Common myeloid progenitor, CD34-positive (primary cell): ENCODE measurements at regions not wholly inside any gene's neighbourhood (a gene's known extent, or its start where the extent isn't known, plus 50 kb on each side); places are given as distances from the start of the nearest gene placed in this dataset.

Experiments used
- CTCF ChIA-PET: fragments of 350-600 bp; sonication (Branson Sonifier 250); formaldehyde crosslinking; loops from one replicate; lab custom pipeline; 2021; ENCODE audit warnings: antibody characterized with exemption; lab: Charles Lee
- POLR2A ChIA-PET: fragments of 350-600 bp; sonication (Branson Sonifier 250); formaldehyde crosslinking; loops from one replicate; lab custom pipeline; 2021; ENCODE audit warnings: antibody characterized with exemption; lab: Charles Lee
- DNase-seq, 3 donors: peaks; one replicate each; pipeline versions ENCODE4 v3.0.0 to v3.0.0-alpha.2; 2013
- H3K27ac ChIP-seq, 2 experiments: 1 replicate in 1 of 2; 2 replicates in 1 of 2; pipeline ENCODE4 v1.7.0; 2013; ENCODE audit warnings: inconsistent platforms in 2 of 2, low read length in 2 of 2, mild to moderate bottlenecking in 2 of 2, low read depth in 1 of 2, moderate library complexity in 1 of 2; ENCODE audit not compliant: severe bottlenecking in 2 of 2, insufficient read depth in 1 of 2, poor library complexity in 1 of 2
- H3K27me3 ChIP-seq, 5 experiments: replicated peaks in 2 of 5; 1 replicate in 3 of 5; 2 replicates in 2 of 5; pipeline versions ENCODE4 v1.6.1 to v1.7.0; 2013; ENCODE audit warnings: low read length in 4 of 5, mild to moderate bottlenecking in 2 of 5, moderate library complexity in 2 of 5, inconsistent platforms in 1 of 5; ENCODE audit not compliant: insufficient read depth in 5 of 5, control insufficient read depth in 4 of 5
- H3K36me3 ChIP-seq, 4 experiments: 1 replicate in 2 of 4; 2 replicates in 2 of 4; pipeline versions ENCODE4 v1.6.1 to v1.7.0; 2013; ENCODE audit warnings: low read length in 3 of 4, control low read depth in 1 of 4, mild to moderate bottlenecking in 1 of 4; ENCODE audit not compliant: control insufficient read depth in 4 of 4, insufficient read depth in 4 of 4
- H3K4me1 ChIP-seq, 4 experiments: 1 replicate in 3 of 4; 2 replicates in 1 of 4; pipeline versions ENCODE4 v1.6.1 to v1.7.1; 2013; ENCODE audit warnings: low read length in 3 of 4, mild to moderate bottlenecking in 3 of 4, control low read depth in 1 of 4, inconsistent platforms in 1 of 4, moderate library complexity in 1 of 4; ENCODE audit not compliant: control insufficient read depth in 4 of 4, insufficient read depth in 4 of 4; ENCODE audit errors: control extremely low read depth in 1 of 4
- H3K4me3 ChIP-seq, 7 experiments: 1 replicate in 4 of 7; 2 replicates in 3 of 7; pipeline versions ENCODE4 v1.5.1 to v1.7.0; 2013; ENCODE audit warnings: mild to moderate bottlenecking in 7 of 7, low read length in 6 of 7, moderate library complexity in 6 of 7, inconsistent platforms in 2 of 7, low read depth in 2 of 7, control low read depth in 1 of 7; ENCODE audit not compliant: insufficient read depth in 4 of 7, control insufficient read depth in 1 of 7; ENCODE audit errors: extremely low read depth in 1 of 7
- H3K9me3 ChIP-seq, 5 experiments: 1 replicate in 4 of 5; 2 replicates in 1 of 5; pipeline versions ENCODE4 v1.6.1 to v1.7.1; 2013; ENCODE audit warnings: low read length in 4 of 5, mild to moderate bottlenecking in 2 of 5, inconsistent platforms in 1 of 5, low read depth in 1 of 5, moderate library complexity in 1 of 5; ENCODE audit not compliant: control insufficient read depth in 4 of 5, insufficient read depth in 2 of 5; ENCODE audit errors: control extremely low read depth in 1 of 5
- WGBS: methylation state at CpG from one replicate; pipeline ENCODE4 v1.1.5; 2013; ENCODE audit not compliant: insufficient coverage; 5-methylcytosine and 5-hydroxymethylcytosine counted together

GRCh38 chr2:56933976-56934375, 750.2 kb downstream of the CCDC85A start:
- ChIA-PET POLR2A (no interaction called here), CTCF (no interaction called here)
- Histone ChIP-seq H3K4me1 (no peaks in the 10 kb centered on the region), H3K27ac (no peak overlapping the region), H3K4me3 (no peak overlapping the region), H3K36me3 (no peaks in the 10 kb centered on the region), H3K27me3 (no peaks in the 10 kb centered on the region), H3K9me3 (no peaks in the 10 kb centered on the region)
- no peak for DNase-seq
- no CpG with 5 or more reads among the region's 2 CpGs for WGBS

- CTCF ChIA-PET = no interaction called here
Observed at GRCh38 chr2:56934866-56935265, 751.1 kb downstream of the CCDC85A start.

GRCh38 chr2:56940054-56940453, 756.3 kb downstream of the CCDC85A start:
- H3K36me3 ChIP-seq = no peaks in the 10 kb centered on the region
- DNase-seq = no peak
- H3K4me3 ChIP-seq = no peak overlapping the region
- H3K4me1 ChIP-seq = no peaks in the 10 kb centered on the region
- no peak overlapping the region for H3K27ac ChIP-seq
- ChIA-PET POLR2A (no interaction called here), CTCF (no interaction called here)
- H3K27me3 ChIP-seq = no peaks in the 10 kb centered on the region
- no peaks in the 10 kb centered on the region for H3K9me3 ChIP-seq

More at GRCh38 chr2:56934866-56935265, 751.1 kb downstream of the CCDC85A start:
- H3K4me1 ChIP-seq = no peaks in the 10 kb centered on the region
- H3K36me3 ChIP-seq = no peaks in the 10 kb centered on the region
- no peaks in the 10 kb centered on the region for H3K27me3 ChIP-seq
- no peaks in the 10 kb centered on the region for H3K9me3 ChIP-seq
- no CpG with 5 or more reads among the region's 1 CpG for WGBS
- no peak overlapping the region for H3K27ac ChIP-seq
- H3K4me3 ChIP-seq = no peak overlapping the region
- POLR2A ChIA-PET = no interaction called here
- DNase-seq = no peak

GRCh38 chr2:56952871-56953270, 769.1 kb downstream of the CCDC85A start:
- DNase-seq = no peak
- Histone ChIP-seq H3K27ac (no peak overlapping the region), H3K36me3 (no peaks in the 10 kb centered on the region), H3K4me3 (no peak overlapping the region), H3K4me1 (no peaks in the 10 kb centered on the region), H3K27me3 (no peaks in the 10 kb centered on the region), H3K9me3 (peaks cover 0 to 6% (median 0%) of the 10 kb centered on the region in 5 experiments)
- WGBS = 100% methylated on average over 1 of the region's 2 CpGs
- ChIA-PET POLR2A (no interaction called here), CTCF (no interaction called here)

- ChIA-PET POLR2A (no interaction called here), CTCF (no interaction called here)
- 100% methylated on average over 1 of the region's 1 CpG for WGBS
- no peak overlapping the region for H3K4me3 ChIP-seq
- H3K4me1 ChIP-seq = no peaks in the 10 kb centered on the region
- no peak for DNase-seq
- H3K27ac ChIP-seq = no peak overlapping the region
- H3K36me3 ChIP-seq = no peaks in the 10 kb centered on the region
- H3K9me3 ChIP-seq = peaks cover 0 to 1% (median 0%) of the 10 kb centered on the region in 5 experiments
- H3K27me3 ChIP-seq = no peaks in the 10 kb centered on the region
Observed at GRCh38 chr2:56960581-56960980, 776.8 kb downstream of the CCDC85A start.

- POLR2A ChIA-PET = no interaction called here
- Histone ChIP-seq H3K4me1 (no peaks in the 10 kb centered on the region), H3K27ac (no peak overlapping the region), H3K36me3 (no peaks in the 10 kb centered on the region), H3K9me3 (no peaks in the 10 kb centered on the region), H3K27me3 (no peaks in the 10 kb centered on the region), H3K4me3 (no peak overlapping the region)
- DNase-seq = no peak
- CTCF ChIA-PET = no interaction called here
- no CpG with 5 or more reads among the region's 1 CpG for WGBS
Observed at GRCh38 chr2:56962673-56963072, 778.9 kb downstream of the CCDC85A start.

GRCh38 chr2:56969513-56969912, 785.7 kb downstream of the CCDC85A start:
- H3K4me1 ChIP-seq = no peaks in the 10 kb centered on the region
- WGBS = 100% methylated on average over 1 of the region's 3 CpGs
- POLR2A ChIA-PET = no interaction called here
- no peak overlapping the region for H3K4me3 ChIP-seq
- H3K27ac ChIP-seq = no peak overlapping the region
- CTCF ChIA-PET = no interaction called here
- H3K9me3 ChIP-seq = peaks cover 0 to 5% (median 0%) of the 10 kb centered on the region in 5 experiments
- DNase-seq = no peak
- no peaks in the 10 kb centered on the region for H3K36me3 ChIP-seq
- no peaks in the 10 kb centered on the region for H3K27me3 ChIP-seq
